ENCODE measurements at regions not wholly inside any gene's neighbourhood (a gene's known extent, or its start where the extent isn't known, plus 50 kb on each side); places are given as distances from the start of the nearest gene placed in this dataset.

GRCh38 chr5:60546207-60546606 is 153.8 kb downstream of the DEPDC1B start:
- DNase-seq (no peak), FAIRE-seq (no peak)
- Histone ChIP-seq H3K36me3 (ENCODE audit: control insufficient read depth in 3 of 3, insufficient read depth in 2 of 3, low read depth in 1 of 3, low read length in 3 of 3) (no peaks in the 10 kb centered on the region), H3K27me3 (ENCODE audit: control insufficient read depth in 3 of 3, insufficient read depth in 3 of 3, low read length in 3 of 3) (no peaks in the 10 kb centered on the region), H3K4me1 (ENCODE audit: control insufficient read depth in 3 of 3, insufficient read depth in 2 of 3, low read depth in 1 of 3, low read length in 2 of 3) (peaks cover 0 to 5% (median 0%) of the 10 kb centered on the region in 3 donors), H3K27ac (ENCODE audit: low read depth in 1 of 3, low read length in 2 of 3) (no peak overlapping the region), H3K4me3 (ENCODE audit: low read depth in 1 of 3, low read length in 3 of 3) (no peak overlapping the region), H3K9me3 (ENCODE audit: control insufficient read depth in 2 of 2, insufficient read depth in 1 of 2, low read depth in 1 of 2, low read length in 1 of 2) (no peaks in the 10 kb centered on the region)
- WGBS, 3 donors, result 55 to 73% (median 67%) methylated on average over 4 of the region's 4 CpGs

GRCh38 chr5:60545551-60545950 is 154.4 kb downstream of the DEPDC1B start:
- Histone ChIP-seq H3K27ac (ENCODE audit: low read depth in 1 of 3, low read length in 2 of 3) (no peak overlapping the region), H3K27me3 (ENCODE audit: control insufficient read depth in 3 of 3, insufficient read depth in 3 of 3, low read length in 3 of 3) (no peaks in the 10 kb centered on the region), H3K4me1 (ENCODE audit: control insufficient read depth in 3 of 3, insufficient read depth in 2 of 3, low read depth in 1 of 3, low read length in 2 of 3) (peaks cover 0 to 5% (median 0%) of the 10 kb centered on the region in 3 donors), H3K36me3 (ENCODE audit: control insufficient read depth in 3 of 3, insufficient read depth in 2 of 3, low read depth in 1 of 3, low read length in 3 of 3) (no peaks in the 10 kb centered on the region), H3K4me3 (ENCODE audit: low read depth in 1 of 3, low read length in 3 of 3) (no peak overlapping the region), H3K9me3 (ENCODE audit: control insufficient read depth in 2 of 2, insufficient read depth in 1 of 2, low read depth in 1 of 2, low read length in 1 of 2) (no peaks in the 10 kb centered on the region)
- no peak for DNase-seq
- no peak for FAIRE-seq
- 61 to 86% (median 74%) methylated on average over 3 of the region's 3 CpGs for WGBS, 3 donors

- Histone ChIP-seq H3K27me3 (ENCODE audit: control insufficient read depth in 3 of 3, insufficient read depth in 3 of 3, low read length in 3 of 3) (no peaks in the 10 kb centered on the region), H3K4me1 (ENCODE audit: control insufficient read depth in 3 of 3, insufficient read depth in 2 of 3, low read depth in 1 of 3, low read length in 2 of 3) (peaks cover 0 to 5% (median 3%) of the 10 kb centered on the region in 3 donors), H3K9me3 (ENCODE audit: control insufficient read depth in 2 of 2, insufficient read depth in 1 of 2, low read depth in 1 of 2, low read length in 1 of 2) (no peaks in the 10 kb centered on the region), H3K36me3 (ENCODE audit: control insufficient read depth in 3 of 3, insufficient read depth in 2 of 3, low read depth in 1 of 3, low read length in 3 of 3) (no peaks in the 10 kb centered on the region), H3K27ac (ENCODE audit: low read depth in 1 of 3, low read length in 2 of 3) (no peak overlapping the region), H3K4me3 (ENCODE audit: low read depth in 1 of 3, low read length in 3 of 3) (no peak overlapping the region)
- FAIRE-seq (no peak), DNase-seq (no peak)
- 38 to 65% (median 44%) methylated on average over 2 of the region's 2 CpGs for WGBS, 3 donors
These were observed 155.8 kb downstream of the DEPDC1B start for GRCh38 chr5:60544142-60544541.

- Histone ChIP-seq H3K36me3 (ENCODE audit: control insufficient read depth in 3 of 3, insufficient read depth in 2 of 3, low read depth in 1 of 3, low read length in 3 of 3) (no peaks in the 10 kb centered on the region), H3K27me3 (ENCODE audit: control insufficient read depth in 3 of 3, insufficient read depth in 3 of 3, low read length in 3 of 3) (no peaks in the 10 kb centered on the region), H3K4me1 (ENCODE audit: control insufficient read depth in 3 of 3, insufficient read depth in 2 of 3, low read depth in 1 of 3, low read length in 2 of 3) (peaks cover 0 to 5% (median 3%) of the 10 kb centered on the region in 3 donors), H3K4me3 (ENCODE audit: low read depth in 1 of 3, low read length in 3 of 3) (no peak overlapping the region), H3K9me3 (ENCODE audit: control insufficient read depth in 2 of 2, insufficient read depth in 1 of 2, low read depth in 1 of 2, low read length in 1 of 2) (no peaks in the 10 kb centered on the region), H3K27ac (ENCODE audit: low read depth in 1 of 3, low read length in 2 of 3) (no peak overlapping the region)
- DNase-seq (peak in 1 of 2 donors; percentile 56), FAIRE-seq (no peak)
- WGBS, 3 donors, result 17 to 44% (median 20%) methylated on average over 2 of the region's 2 CpGs
These were observed 158.0 kb downstream of the DEPDC1B start for GRCh38 chr5:60541980-60542379.

- H3K27me3 ChIP-seq (ENCODE audit: control insufficient read depth in 3 of 3, insufficient read depth in 3 of 3, low read length in 3 of 3), result no peaks in the 10 kb centered on the region
- FAIRE-seq (no peak), DNase-seq (no peak)
- no peak overlapping the region for H3K27ac ChIP-seq (ENCODE audit: low read depth in 1 of 3, low read length in 2 of 3)
- WGBS, 3 donors, result 58 to 82% (median 69%) methylated on average over 5 of the region's 5 CpGs
- H3K9me3 ChIP-seq (ENCODE audit: control insufficient read depth in 2 of 2, insufficient read depth in 1 of 2, low read depth in 1 of 2, low read length in 1 of 2), result no peaks in the 10 kb centered on the region
- peaks cover 0 to 5% (median 3%) of the 10 kb centered on the region in 3 donors for H3K4me1 ChIP-seq (ENCODE audit: control insufficient read depth in 3 of 3, insufficient read depth in 2 of 3, low read depth in 1 of 3, low read length in 2 of 3)
- no peaks in the 10 kb centered on the region for H3K36me3 ChIP-seq (ENCODE audit: control insufficient read depth in 3 of 3, insufficient read depth in 2 of 3, low read depth in 1 of 3, low read length in 3 of 3)
- no peak overlapping the region for H3K4me3 ChIP-seq (ENCODE audit: low read depth in 1 of 3, low read length in 3 of 3)
These were observed 158.8 kb downstream of the DEPDC1B start for GRCh38 chr5:60540856-60541805.

GRCh38 chr5:60538955-60539866 is 160.8 kb downstream of the DEPDC1B start:
- FAIRE-seq (no peak), DNase-seq (no peak)
- Histone ChIP-seq H3K4me3 (ENCODE audit: low read depth in 1 of 3, low read length in 3 of 3) (no peak overlapping the region), H3K27me3 (ENCODE audit: control insufficient read depth in 3 of 3, insufficient read depth in 3 of 3, low read length in 3 of 3) (no peaks in the 10 kb centered on the region), H3K36me3 (ENCODE audit: control insufficient read depth in 3 of 3, insufficient read depth in 2 of 3, low read depth in 1 of 3, low read length in 3 of 3) (no peaks in the 10 kb centered on the region), H3K9me3 (ENCODE audit: control insufficient read depth in 2 of 2, insufficient read depth in 1 of 2, low read depth in 1 of 2, low read length in 1 of 2) (no peaks in the 10 kb centered on the region), H3K4me1 (ENCODE audit: control insufficient read depth in 3 of 3, insufficient read depth in 2 of 3, low read depth in 1 of 3, low read length in 2 of 3) (peaks cover 0 to 5% (median 3%) of the 10 kb centered on the region in 3 donors), H3K27ac (ENCODE audit: low read depth in 1 of 3, low read length in 2 of 3) (no peak overlapping the region)
- WGBS, 3 donors, result 74 to 94% (median 85%) methylated on average over 1 of the region's 1 CpG

GRCh38 chr5:60538426-60538825 is 161.5 kb downstream of the DEPDC1B start:
- WGBS, 3 donors, result 64 to 82% (median 78%) methylated on average over 2 of the region's 2 CpGs
- Histone ChIP-seq H3K27me3 (ENCODE audit: control insufficient read depth in 3 of 3, insufficient read depth in 3 of 3, low read length in 3 of 3) (no peaks in the 10 kb centered on the region), H3K27ac (ENCODE audit: low read depth in 1 of 3, low read length in 2 of 3) (no peak overlapping the region), H3K4me3 (ENCODE audit: low read depth in 1 of 3, low read length in 3 of 3) (no peak overlapping the region), H3K4me1 (ENCODE audit: control insufficient read depth in 3 of 3, insufficient read depth in 2 of 3, low read depth in 1 of 3, low read length in 2 of 3) (peaks cover 0 to 5% (median 3%) of the 10 kb centered on the region in 3 donors), H3K36me3 (ENCODE audit: control insufficient read depth in 3 of 3, insufficient read depth in 2 of 3, low read depth in 1 of 3, low read length in 3 of 3) (no peaks in the 10 kb centered on the region), H3K9me3 (ENCODE audit: control insufficient read depth in 2 of 2, insufficient read depth in 1 of 2, low read depth in 1 of 2, low read length in 1 of 2) (peaks cover 0 to 4% of the 10 kb centered on the region in 2 donors)
- no peak for FAIRE-seq
- no peak for DNase-seq

GRCh38 chr5:60535951-60536350 is 164.0 kb downstream of the DEPDC1B start:
- FAIRE-seq, result no peak

More at GRCh38 chr5:60535951-60536350, 164.0 kb downstream of the DEPDC1B start:
- peaks cover 0 to 3% (median 0%) of the 10 kb centered on the region in 3 donors for H3K4me1 ChIP-seq (ENCODE audit: control insufficient read depth in 3 of 3, insufficient read depth in 2 of 3, low read depth in 1 of 3, low read length in 2 of 3)
- WGBS, 3 donors, result 84 to 91% (median 88%) methylated on average over 2 of the region's 2 CpGs
- peaks cover 0 to 4% of the 10 kb centered on the region in 2 donors for H3K9me3 ChIP-seq (ENCODE audit: control insufficient read depth in 2 of 2, insufficient read depth in 1 of 2, low read depth in 1 of 2, low read length in 1 of 2)
- H3K4me3 ChIP-seq (ENCODE audit: low read depth in 1 of 3, low read length in 3 of 3), result no peak overlapping the region
- H3K36me3 ChIP-seq (ENCODE audit: control insufficient read depth in 3 of 3, insufficient read depth in 2 of 3, low read depth in 1 of 3, low read length in 3 of 3), result no peaks in the 10 kb centered on the region
- no peaks in the 10 kb centered on the region for H3K27me3 ChIP-seq (ENCODE audit: control insufficient read depth in 3 of 3, insufficient read depth in 3 of 3, low read length in 3 of 3)
- DNase-seq, result no peak
- no peak overlapping the region for H3K27ac ChIP-seq (ENCODE audit: low read depth in 1 of 3, low read length in 2 of 3)

All from small intestine (tissue), 7 donors.